GM12878 (cell line): ENCODE measurements at regions not wholly inside any gene's neighbourhood (a gene's known extent, or its start where the extent isn't known, plus 50 kb on each side); places are given as distances from the start of the nearest gene placed in this dataset.

ENCODE experiments used
- BACH1 ChIP-seq: fragments of 450-650 bp; IDR thresholded peaks from 2 replicates; pipeline ENCODE4 v1.6.1; 2017; ENCODE audit warnings: mild to moderate bottlenecking, borderline replicate concordance
- CREM ChIP-seq: IDR thresholded peaks from 2 replicates; pipeline ENCODE4 v1.6.1; 2014; ENCODE audit warnings: antibody characterized with exemption, low read depth
- CUX1 ChIP-seq: IDR thresholded peaks from 2 replicates; pipeline ENCODE4 v1.6.1; 2012; ENCODE audit warnings: improper control_type of control experiment, low read depth, low read length; ENCODE audit not compliant: insufficient replicate concordance
- EP300 ChIP-seq, 2 experiments: fragments of 150-350 bp in 1 of 2; IDR thresholded peaks; 2 replicates each; pipeline ENCODE4 v1.6.1; 2011 to 2012; ENCODE audit warnings: low read depth in 2 of 2, low read length in 2 of 2, borderline replicate concordance in 1 of 2, improper control_type of control experiment in 1 of 2, inconsistent platforms in 1 of 2; ENCODE audit not compliant: control insufficient read depth in 1 of 2
- LARP7 ChIP-seq: fragments of 450-650 bp; IDR thresholded peaks from 2 replicates; pipeline ENCODE4 v1.6.1; 2017; ENCODE audit warnings: mild to moderate bottlenecking
- MXI1 ChIP-seq: fragments of 150-350 bp; IDR thresholded peaks from 2 replicates; pipeline ENCODE4 v1.6.1; 2011; ENCODE audit warnings: low read depth, mild to moderate bottlenecking, inconsistent platforms, low read length, improper control_type of control experiment
- SMAD5 ChIP-seq: IDR thresholded peaks from 2 replicates; pipeline ENCODE4 v1.6.1; 2016; ENCODE audit warnings: antibody characterized with exemption, low read depth
- TCF12 ChIP-seq: IDR thresholded peaks from 2 replicates; pipeline ENCODE4 v1.6.1; 2011; ENCODE audit warnings: low read depth, mild to moderate bottlenecking, low read length
- YY1 ChIP-seq: IDR thresholded peaks from 2 replicates; pipeline ENCODE4 v1.6.1; 2011; ENCODE audit warnings: low read depth, mild to moderate bottlenecking, low read length
- TF ChIP-seq, protein P1 (sequence below): fragments of 450-650 bp; IDR thresholded peaks from 2 replicates; pipeline ENCODE4 v1.6.1; 2017; ENCODE audit warnings: antibody characterized with exemption, mild to moderate bottlenecking, moderate library complexity
- TF ChIP-seq, protein P2 (sequence below): fragments of 450-650 bp; IDR thresholded peaks from 2 replicates; pipeline ENCODE4 v1.6.1; 2017; ENCODE audit warnings: mild to moderate bottlenecking, low read depth, inconsistent platforms; ENCODE audit not compliant: poor library complexity, severe bottlenecking

DNA sequence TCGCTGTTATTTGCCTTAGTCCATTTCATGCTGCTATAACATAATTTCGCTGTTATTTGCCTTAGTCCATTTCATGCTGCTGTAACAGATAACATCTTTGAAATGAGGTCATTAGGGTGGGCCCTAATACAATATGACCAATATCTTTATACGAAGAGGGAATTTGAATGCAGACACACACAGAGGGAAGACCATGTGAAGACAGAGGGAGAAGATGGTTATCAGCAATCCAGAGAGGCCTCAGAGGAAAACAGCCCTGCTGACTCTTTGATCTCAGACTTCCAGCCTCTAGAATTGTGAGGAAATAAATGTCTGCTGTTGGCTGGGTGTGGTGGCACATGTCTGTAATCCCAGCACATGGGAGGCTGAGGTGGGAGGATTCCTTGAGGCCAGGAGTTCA, 404.9 kb downstream of the TYW1 start (continued):
- TF ChIP-seq, protein P1, sequence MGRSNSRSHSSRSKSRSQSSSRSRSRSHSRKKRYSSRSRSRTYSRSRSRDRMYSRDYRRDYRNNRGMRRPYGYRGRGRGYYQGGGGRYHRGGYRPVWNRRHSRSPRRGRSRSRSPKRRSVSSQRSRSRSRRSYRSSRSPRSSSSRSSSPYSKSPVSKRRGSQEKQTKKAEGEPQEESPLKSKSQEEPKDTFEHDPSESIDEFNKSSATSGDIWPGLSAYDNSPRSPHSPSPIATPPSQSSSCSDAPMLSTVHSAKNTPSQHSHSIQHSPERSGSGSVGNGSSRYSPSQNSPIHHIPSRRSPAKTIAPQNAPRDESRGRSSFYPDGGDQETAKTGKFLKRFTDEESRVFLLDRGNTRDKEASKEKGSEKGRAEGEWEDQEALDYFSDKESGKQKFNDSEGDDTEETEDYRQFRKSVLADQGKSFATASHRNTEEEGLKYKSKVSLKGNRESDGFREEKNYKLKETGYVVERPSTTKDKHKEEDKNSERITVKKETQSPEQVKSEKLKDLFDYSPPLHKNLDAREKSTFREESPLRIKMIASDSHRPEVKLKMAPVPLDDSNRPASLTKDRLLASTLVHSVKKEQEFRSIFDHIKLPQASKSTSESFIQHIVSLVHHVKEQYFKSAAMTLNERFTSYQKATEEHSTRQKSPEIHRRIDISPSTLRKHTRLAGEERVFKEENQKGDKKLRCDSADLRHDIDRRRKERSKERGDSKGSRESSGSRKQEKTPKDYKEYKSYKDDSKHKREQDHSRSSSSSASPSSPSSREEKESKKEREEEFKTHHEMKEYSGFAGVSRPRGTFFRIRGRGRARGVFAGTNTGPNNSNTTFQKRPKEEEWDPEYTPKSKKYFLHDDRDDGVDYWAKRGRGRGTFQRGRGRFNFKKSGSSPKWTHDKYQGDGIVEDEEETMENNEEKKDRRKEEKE, result no peak
- TF ChIP-seq LARP7, result no peak
- TF ChIP-seq MXI1, result no peak
- TF ChIP-seq CUX1, result no peak
- TF ChIP-seq SMAD5, result no peak
- TF ChIP-seq, protein P2, sequence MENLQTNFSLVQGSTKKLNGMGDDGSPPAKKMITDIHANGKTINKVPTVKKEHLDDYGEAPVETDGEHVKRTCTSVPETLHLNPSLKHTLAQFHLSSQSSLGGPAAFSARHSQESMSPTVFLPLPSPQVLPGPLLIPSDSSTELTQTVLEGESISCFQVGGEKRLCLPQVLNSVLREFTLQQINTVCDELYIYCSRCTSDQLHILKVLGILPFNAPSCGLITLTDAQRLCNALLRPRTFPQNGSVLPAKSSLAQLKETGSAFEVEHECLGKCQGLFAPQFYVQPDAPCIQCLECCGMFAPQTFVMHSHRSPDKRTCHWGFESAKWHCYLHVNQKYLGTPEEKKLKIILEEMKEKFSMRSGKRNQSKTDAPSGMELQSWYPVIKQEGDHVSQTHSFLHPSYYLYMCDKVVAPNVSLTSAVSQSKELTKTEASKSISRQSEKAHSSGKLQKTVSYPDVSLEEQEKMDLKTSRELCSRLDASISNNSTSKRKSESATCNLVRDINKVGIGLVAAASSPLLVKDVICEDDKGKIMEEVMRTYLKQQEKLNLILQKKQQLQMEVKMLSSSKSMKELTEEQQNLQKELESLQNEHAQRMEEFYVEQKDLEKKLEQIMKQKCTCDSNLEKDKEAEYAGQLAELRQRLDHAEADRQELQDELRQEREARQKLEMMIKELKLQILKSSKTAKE, result no peak
- TF ChIP-seq EP300 (IDR thresholded peaks at IDR 0.05; ENCODE audit: borderline replicate concordance in 1 of 2, control insufficient read depth in 1 of 2, low read depth in 2 of 2, low read length in 2 of 2), result no peak
- no peak for TF ChIP-seq TCF12
- TF ChIP-seq CREM, result no peak
- no peak for TF ChIP-seq YY1
- TF ChIP-seq BACH1, result no peak
